GM23338 (cell line): ENCODE measurements at regions not wholly inside any gene's neighbourhood (a gene's known extent, or its start where the extent isn't known, plus 50 kb on each side); places are given as distances from the start of the nearest gene placed in this dataset.

Experiments
- ATAC-seq: fragments of 200-7000 bp; cut with Tn5 transposase; 3 replicates; pipeline ENCODE4 v1.9.1; 2020
- DNase-seq: peaks from one replicate; pipeline ENCODE4 v3.0.0-alpha.2; 2015; ENCODE audit warnings: low spot score
- H2AFZ ChIP-seq: fragments of 200-600 bp; sonication (generic); 2 replicates; pipeline ENCODE4 v1.8.0; 2016; ENCODE audit warnings: antibody characterized with exemption, mild to moderate bottlenecking, moderate library complexity
- H3F3A ChIP-seq: fragments of 200-600 bp; sonication (generic); replicated peaks from 2 replicates; pipeline ENCODE4 v1.8.0; 2017; ENCODE audit warnings: antibody characterized with exemption, mixed run types, low read depth
- H3K27ac ChIP-seq: fragments of 200-600 bp; sonication (generic); 2 replicates; pipeline ENCODE4 v1.6.1; 2016; ENCODE audit warnings: low read depth
- H3K27me3 ChIP-seq: fragments of 200-600 bp; sonication (generic); 2 replicates; pipeline ENCODE4 v1.8.0; 2016; ENCODE audit warnings: mild to moderate bottlenecking, mixed run types, moderate library complexity; ENCODE audit not compliant: insufficient read depth
- H3K36me3 ChIP-seq: fragments of 200-600 bp; sonication (generic); 2 replicates; pipeline ENCODE4 v1.8.0; 2016; ENCODE audit warnings: mild to moderate bottlenecking; ENCODE audit not compliant: insufficient read depth
- H3K4me1 ChIP-seq: fragments of 200-600 bp; sonication (generic); 2 replicates; pipeline ENCODE4 v1.8.0; 2016; ENCODE audit warnings: mild to moderate bottlenecking, moderate library complexity; ENCODE audit not compliant: insufficient read depth
- H3K4me2 ChIP-seq: fragments of 200-600 bp; sonication (generic); 2 replicates; pipeline ENCODE4 v1.7.1; 2017; ENCODE audit warnings: mixed run types
- H3K4me3 ChIP-seq: fragments of 200-600 bp; sonication (generic); 2 replicates; pipeline ENCODE4 v1.6.1; 2016; ENCODE audit warnings: mixed run types
- H3K79me2 ChIP-seq: fragments of 200-600 bp; sonication (generic); replicated peaks from 2 replicates; pipeline ENCODE4 v1.8.0; 2017; ENCODE audit warnings: mild to moderate bottlenecking; ENCODE audit not compliant: insufficient read depth
- H3K9me2 ChIP-seq: fragments of 200-600 bp; sonication (generic); 2 replicates; pipeline ENCODE4 v1.8.0; 2017; ENCODE audit not compliant: insufficient read depth
- H4K20me1 ChIP-seq: fragments of 200-600 bp; sonication (generic); replicated peaks from 2 replicates; pipeline ENCODE4 v1.8.0; 2017; ENCODE audit warnings: mild to moderate bottlenecking; ENCODE audit not compliant: insufficient read depth
- H3K27ac Mint-ChIP-seq: 2 replicates; pipeline ENCODE4 v1.8.0; 2020; ENCODE audit warnings: inconsistent platforms, mild to moderate bottlenecking, moderate library complexity, mixed read lengths
- H3K27me3 Mint-ChIP-seq: 3 replicates; pipeline ENCODE4 v1.8.0; 2022; ENCODE audit warnings: low read depth, mild to moderate bottlenecking, moderate library complexity, mixed read lengths, inconsistent platforms; ENCODE audit not compliant: insufficient read depth, poor library complexity
- H3K36me3 Mint-ChIP-seq: 3 replicates; pipeline ENCODE4 v1.8.0; 2021; ENCODE audit warnings: low read depth, mild to moderate bottlenecking, inconsistent platforms, moderate library complexity, mixed read lengths
- H3K4me1 Mint-ChIP-seq: 3 replicates; pipeline ENCODE4 v1.8.0; 2020; ENCODE audit warnings: mild to moderate bottlenecking, inconsistent platforms, mixed read lengths
- H3K4me3 Mint-ChIP-seq: 3 replicates; pipeline ENCODE4 v1.8.0; 2021; ENCODE audit warnings: moderate library complexity, mild to moderate bottlenecking, inconsistent platforms, mixed read lengths
- H3K9me3 Mint-ChIP-seq: 3 replicates; pipeline ENCODE4 v1.8.0; 2020; ENCODE audit warnings: moderate library complexity, mild to moderate bottlenecking, inconsistent platforms, mixed read lengths
- CREB1 ChIP-seq: fragments of 250-450 bp; sonication (Bioruptor Pico); IDR thresholded peaks from 2 replicates; pipeline ENCODE4 v1.5.0; 2020; ENCODE audit warnings: low read depth, mild to moderate bottlenecking, moderate library complexity
- CTCF ChIP-seq, 2 experiments: fragments of 200-600 bp in 1 of 2; sonication (generic) in 1 of 2; conservative IDR thresholded peaks; 2 replicates each; pipeline versions ENCODE4 v1.5.1 to v1.6.1; 2016 to 2017; ENCODE audit warnings: antibody characterized with exemption in 2 of 2, low read depth in 2 of 2, mild to moderate bottlenecking in 2 of 2, moderate library complexity in 1 of 2
- ETS1 ChIP-seq: IDR thresholded peaks from 2 replicates; pipeline ENCODE4 v1.6.1; 2016; ENCODE audit warnings: antibody characterized with exemption
- EZH2phosphoT487 ChIP-seq: fragments of 200-600 bp; sonication (generic); IDR thresholded peaks from one replicate; pipeline ENCODE4 v1.8.1; 2018; ENCODE audit warnings: antibody characterized with exemption; ENCODE audit not compliant: unreplicated experiment
- JUNB ChIP-seq: IDR thresholded peaks from one replicate; pipeline ENCODE4 v1.6.1; 2016; ENCODE audit warnings: antibody characterized with exemption; ENCODE audit not compliant: unreplicated experiment
- NANOG ChIP-seq: IDR thresholded peaks from 2 replicates; pipeline ENCODE4 v1.6.1; 2016; ENCODE audit warnings: antibody characterized with exemption, borderline replicate concordance
- POLR2AphosphoS5 ChIP-seq: IDR thresholded peaks from 2 replicates; pipeline ENCODE4 v1.6.1; 2016; ENCODE audit warnings: antibody characterized with exemption, low read depth
- REST ChIP-seq: IDR thresholded peaks from one replicate; pipeline ENCODE4 v1.6.1; 2018; ENCODE audit warnings: antibody characterized with exemption; ENCODE audit not compliant: unreplicated experiment
- STAT1 ChIP-seq: IDR thresholded peaks from one replicate; pipeline ENCODE4 v1.6.1; 2016; ENCODE audit warnings: antibody characterized with exemption; ENCODE audit not compliant: unreplicated experiment
- ZNF114 ChIP-seq: fragments of 250-450 bp; sonication (Bioruptor Pico); IDR thresholded peaks from 2 replicates; pipeline ENCODE4 v1.5.0; 2020; ENCODE audit warnings: mild to moderate bottlenecking, moderate library complexity
- ZNF331 ChIP-seq: fragments of 250-450 bp; sonication (Bioruptor Pico); IDR thresholded peaks from 2 replicates; pipeline ENCODE4 v1.5.0; 2020; ENCODE audit warnings: low read depth, mild to moderate bottlenecking, moderate library complexity
- ZNF462 ChIP-seq: fragments of 250-450 bp; sonication (Bioruptor Pico); IDR thresholded peaks from 2 replicates; pipeline ENCODE4 v1.5.0; 2020; ENCODE audit warnings: mild to moderate bottlenecking, moderate library complexity

- Histone ChIP-seq H3K9me2 (no peaks in the 10 kb centered on the region), H2AFZ (no peak overlapping the region), H4K20me1 (no peaks in the 10 kb centered on the region), H3F3A (no peaks in the 10 kb centered on the region), H3K36me3 (no peaks in the 10 kb centered on the region), H3K4me2 (no peak overlapping the region), H3K4me1 (peaks cover 8% of the 10 kb centered on the region; the same call in 1 of the 2 replicates), H3K27me3 (no peaks in the 10 kb centered on the region), H3K27ac (no peak overlapping the region), H3K4me3 (no peak overlapping the region), H3K79me2 (no peaks in the 10 kb centered on the region)
- no peak overlapping the region for H3K27ac Mint-ChIP-seq
- ATAC-seq, result no peak
- TF ChIP-seq ZNF114 (CRISPR knock-in tag) (no peak), ZNF462 (no peak), STAT1 (no peak), REST (no peak), NANOG (no peak), ETS1 (no peak), CTCF (conservative IDR thresholded peaks at IDR 0.05; ENCODE audit: low read depth in 2 of 2) (no peak), JUNB (no peak), EZH2phosphoT487 (no peak), POLR2AphosphoS5 (no peak), CREB1 (CRISPR knock-in tag) (no peak), ZNF331 (CRISPR knock-in tag) (no peak)
- H3K4me3 Mint-ChIP-seq, result no peak overlapping the region
- peaks cover 25% of the 10 kb centered on the region for H3K4me1 Mint-ChIP-seq
- H3K27me3 Mint-ChIP-seq, result peaks cover 2% of the 10 kb centered on the region
- no peaks in the 10 kb centered on the region for H3K9me3 Mint-ChIP-seq
- no peak for DNase-seq
- H3K36me3 Mint-ChIP-seq, result no peaks in the 10 kb centered on the region
These were observed 239.2 kb upstream of the FZD8 start for GRCh38 chr10:35881320-35881719.
